Upper lobe of left lung (tissue), 6 donors: ENCODE measurements at regions not wholly inside any gene's neighbourhood (a gene's known extent, or its start where the extent isn't known, plus 50 kb on each side); places are given as distances from the start of the nearest gene placed in this dataset.

ENCODE experiments used
- ATAC-seq, 2 donors: fragments of 200-7000 bp; cut with Tn5 transposase; one replicate each; pipeline ENCODE4 v1.9.1; 2022; ENCODE audit warnings: mild to moderate bottlenecking in 2 of 2, moderate library complexity in 2 of 2; ENCODE audit not compliant: low FRiP score in 2 of 2
- DNase-seq, 2 donors: peaks; one replicate each; pipeline ENCODE4 v3.0.0-alpha.2; 2019 to 2020
- H3K27ac ChIP-seq, 4 donors: fragments of 200-600 bp; sonication (generic); one replicate each; pipeline ENCODE4 v1.5.1; 2016 to 2019
- H3K27me3 ChIP-seq, 4 donors: fragments of 200-600 bp; sonication (generic); one replicate each; pipeline ENCODE4 v1.5.1; 2017 to 2019
- H3K36me3 ChIP-seq, 4 donors: fragments of 200-600 bp; sonication (generic); one replicate each; pipeline ENCODE4 v1.5.1; 2016 to 2019
- H3K4me1 ChIP-seq, 4 donors: fragments of 200-600 bp; sonication (generic); one replicate each; pipeline ENCODE4 v1.5.1; 2018 to 2019
- H3K4me3 ChIP-seq, 4 donors: fragments of 200-600 bp; sonication (generic); one replicate each; pipeline ENCODE4 v1.5.1; 2017 to 2019; ENCODE audit warnings: mild to moderate bottlenecking in 2 of 4, moderate library complexity in 1 of 4
- H3K9me3 ChIP-seq, 4 donors: fragments of 200-600 bp; sonication (generic); one replicate each; pipeline ENCODE4 v1.5.1; 2018 to 2019
- CTCF ChIP-seq, 6 experiments: fragments of 450-650 bp in 4 of 6; fragments of 200-600 bp in 2 of 6; sonication (generic) in 2 of 6; IDR thresholded peaks; one replicate each; pipeline ENCODE4 v1.5.1; 2016 to 2019; ENCODE audit warnings: antibody characterized with exemption in 6 of 6
- EP300 ChIP-seq, 4 donors: sonication (generic); formaldehyde crosslinking; IDR thresholded peaks; one replicate each; pipeline ENCODE4 v1.5.1; 2017; ENCODE audit warnings: antibody characterized with exemption in 4 of 4, control low read depth in 2 of 4
- POLR2A ChIP-seq, 4 donors: fragments of 450-650 bp; IDR thresholded peaks; one replicate each; pipeline ENCODE4 v1.5.1; 2016 to 2017; ENCODE audit warnings: antibody characterized with exemption in 4 of 4, mild to moderate bottlenecking in 2 of 4
- POLR2AphosphoS5 ChIP-seq, 2 donors: sonication (generic); formaldehyde crosslinking; IDR thresholded peaks; one replicate each; pipeline ENCODE4 v1.5.1; 2017; ENCODE audit warnings: antibody characterized with exemption in 2 of 2
- WGBS, 2 donors: methylation state at CpG; one replicate each; pipeline ENCODE4 v1.1.5; 2017 to 2018; 5-methylcytosine and 5-hydroxymethylcytosine counted together
- donor health status: DM: no; HTN: no; CAD: no; lungs with moderate emphysema.
- donor health status: DM: no; HTN: yes; CAD: no; lungs with severe emphysema.

- no peak for ATAC-seq
- WGBS, 2 donors: 63 to 73% methylated on average over 2 of the region's 2 CpGs
- DNase-seq: no peak
Observed at GRCh38 chr20:7617797-7618196, 322.5 kb downstream of the HAO1 start.

GRCh38 chr20:7622399-7622961 lies 317.8 kb downstream of the HAO1 start:
- DNase-seq (peak in 1 of 2 donors; percentile 72), ATAC-seq (no peak)
- Histone ChIP-seq H3K4me1 (no peaks in the 10 kb centered on the region), H3K36me3 (no peaks in the 10 kb centered on the region), H3K4me3 (no peak overlapping the region), H3K9me3 (peaks cover 0 to 5% (median 0%) of the 10 kb centered on the region in 4 donors), H3K27me3 (no peaks in the 10 kb centered on the region), H3K27ac (no peak overlapping the region)
- TF ChIP-seq POLR2AphosphoS5 (IDR thresholded peaks at IDR 0.05) (no peak), CTCF (IDR thresholded peaks at IDR 0.05) (no peak)
- 90 to 95% methylated on average over 8 to 21 of the region's 28 CpGs for WGBS, 2 donors

More at GRCh38 chr20:7617797-7618196, 322.5 kb downstream of the HAO1 start:
- Histone ChIP-seq H3K27me3 (no peaks in the 10 kb centered on the region), H3K27ac (no peak overlapping the region), H3K4me3 (no peak overlapping the region), H3K36me3 (no peaks in the 10 kb centered on the region), H3K4me1 (no peaks in the 10 kb centered on the region), H3K9me3 (peaks cover 0 to 5% (median 0%) of the 10 kb centered on the region in 4 donors)
- TF ChIP-seq CTCF (IDR thresholded peaks at IDR 0.05) (no peak), POLR2A (IDR thresholded peaks at IDR 0.05) (no peak), POLR2AphosphoS5 (IDR thresholded peaks at IDR 0.05) (no peak), EP300 (IDR thresholded peaks at IDR 0.05) (no peak)

GRCh38 chr20:7624886-7625285 lies 315.4 kb downstream of the HAO1 start:
- Histone ChIP-seq H3K27ac (no peak overlapping the region), H3K27me3 (no peaks in the 10 kb centered on the region), H3K4me3 (no peak overlapping the region), H3K9me3 (peaks cover 0 to 5% (median 0%) of the 10 kb centered on the region in 4 donors), H3K4me1 (peaks cover 0 to 3% (median 0%) of the 10 kb centered on the region in 4 donors), H3K36me3 (no peaks in the 10 kb centered on the region)
- 88 to 90% methylated on average over 5 of the region's 5 CpGs for WGBS, 2 donors
- ATAC-seq (no peak), DNase-seq (no peak)
- TF ChIP-seq EP300 (IDR thresholded peaks at IDR 0.05): no peak
- no peak for TF ChIP-seq CTCF (IDR thresholded peaks at IDR 0.05)
- no peak for TF ChIP-seq POLR2AphosphoS5 (IDR thresholded peaks at IDR 0.05)
- TF ChIP-seq POLR2A (IDR thresholded peaks at IDR 0.05): no peak

DNA sequence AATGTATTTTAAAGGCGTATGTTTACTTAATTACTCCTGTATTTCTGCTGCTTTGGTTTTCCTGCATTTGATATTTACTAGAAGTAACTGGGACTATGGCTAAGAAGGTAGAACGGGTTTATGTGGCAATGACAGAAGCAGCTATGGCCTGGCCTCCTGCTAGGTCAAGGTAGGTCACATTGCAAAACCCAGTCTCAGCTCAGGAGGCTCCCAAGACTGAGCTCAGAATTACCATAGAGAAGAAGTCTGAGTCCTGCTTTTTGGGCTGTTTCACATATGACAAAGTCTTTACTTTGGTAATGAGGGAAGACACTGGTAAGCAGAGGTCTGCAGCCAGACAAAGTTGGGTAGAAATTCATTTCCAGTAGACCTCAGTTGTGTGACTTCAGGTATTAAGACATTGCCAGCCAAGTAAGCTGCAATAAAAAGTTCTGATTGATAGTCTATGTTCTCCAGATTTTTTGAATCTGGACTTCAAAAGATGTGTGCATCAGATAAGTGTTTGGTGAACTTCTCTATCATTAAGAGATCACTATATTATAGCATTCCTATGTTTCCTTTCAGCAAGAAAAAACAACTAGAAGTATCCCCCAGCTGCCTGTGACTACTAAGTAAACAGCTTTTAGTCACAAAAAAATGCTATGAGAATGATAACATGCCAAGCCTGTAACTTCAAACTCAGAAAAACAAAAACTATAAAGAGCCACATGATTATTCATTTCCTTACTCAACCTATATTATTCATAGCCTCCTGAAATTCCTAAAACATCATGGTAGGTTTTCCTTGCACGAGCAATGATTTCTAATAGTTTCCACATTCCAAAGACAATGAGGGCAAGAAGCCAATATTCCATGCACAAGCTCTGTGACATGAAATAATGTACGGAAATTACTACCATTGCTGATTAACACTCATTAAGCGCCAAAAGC lies 312.3 kb downstream of the HAO1 start:
- WGBS, 2 donors: 63 to 71% methylated on average over 5 of the region's 5 CpGs
- no peak overlapping the region for H3K27ac ChIP-seq
- no peak for ATAC-seq
- no peak for DNase-seq
- H3K27me3 ChIP-seq: no peaks in the 10 kb centered on the region
- no peaks in the 10 kb centered on the region for H3K9me3 ChIP-seq
- no peaks in the 10 kb centered on the region for H3K36me3 ChIP-seq
- TF ChIP-seq POLR2AphosphoS5 (IDR thresholded peaks at IDR 0.05) (no peak), POLR2A (IDR thresholded peaks at IDR 0.05) (no peak), CTCF (IDR thresholded peaks at IDR 0.05) (no peak), EP300 (IDR thresholded peaks at IDR 0.05) (no peak)
- H3K4me1 ChIP-seq: peaks cover 0 to 3% (median 0%) of the 10 kb centered on the region in 4 donors
- no peak overlapping the region for H3K4me3 ChIP-seq
